ENCODE measurements at regions not wholly inside any gene's neighbourhood (a gene's known extent, or its start where the extent isn't known, plus 50 kb on each side); places are given as distances from the start of the nearest gene placed in this dataset.

DNA sequence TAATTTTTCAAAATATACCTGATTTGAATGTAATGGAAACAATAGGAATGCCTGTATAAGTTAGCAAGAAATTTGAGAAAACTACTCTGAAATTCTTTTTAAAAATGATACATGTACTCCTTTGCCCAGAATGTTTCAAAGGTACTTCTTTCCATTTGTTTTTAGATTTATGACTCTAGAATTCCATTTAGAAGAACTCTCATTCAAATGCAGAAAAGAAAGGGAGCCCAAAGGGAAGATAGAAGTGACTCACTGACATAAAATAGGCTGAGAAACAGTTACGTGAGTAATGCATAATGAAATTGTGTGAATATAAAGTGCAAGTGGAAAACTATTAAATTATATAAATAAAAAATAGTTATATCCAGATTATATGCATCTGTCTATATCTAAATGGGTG lies 926.3 kb downstream of the TAF11L14 start:
- TF ChIP-seq EZH2 (IDR thresholded peaks at IDR 0.05; ENCODE audit: insufficient read depth, poor library complexity, severe bottlenecking): no peak
- no peak for TF ChIP-seq EZH2phosphoT487 (IDR thresholded peaks at IDR 0.05; ENCODE audit: insufficient read depth, low read depth)
